Prostate gland (tissue), 2 donors: ENCODE measurements at regions not wholly inside any gene's neighbourhood (a gene's known extent, or its start where the extent isn't known, plus 50 kb on each side); places are given as distances from the start of the nearest gene placed in this dataset.

Experiments
- DNase-seq: peaks from one replicate; pipeline ENCODE4 v3.0.0-alpha.2; 2019; ENCODE audit warnings: low spot score
- H3K27ac ChIP-seq, 2 donors: fragments of 200-600 bp; sonication (generic); 2 replicates each; pipeline ENCODE4 v1.5.1; 2017 to 2019
- H3K27me3 ChIP-seq: fragments of 200-600 bp; sonication (generic); replicated peaks from 2 replicates; pipeline ENCODE4 v1.5.1; 2019; ENCODE audit not compliant: insufficient read depth
- H3K36me3 ChIP-seq, 2 donors: fragments of 200-600 bp; sonication (generic); 1 replicate in 1 of 2; 2 replicates in 1 of 2; pipeline versions ENCODE4 v1.5.1 to v1.8.1; 2017 to 2019
- H3K4me1 ChIP-seq: fragments of 200-600 bp; sonication (generic); replicated peaks from 2 replicates; pipeline ENCODE4 v1.5.1; 2019
- H3K4me3 ChIP-seq, 2 donors: fragments of 200-600 bp; sonication (generic); 2 replicates each; pipeline ENCODE4 v1.5.1; 2017 to 2019
- H3K9me3 ChIP-seq: fragments of 200-600 bp; sonication (generic); 2 replicates; pipeline ENCODE4 v1.5.1; 2017
- CTCF ChIP-seq, 4 experiments: fragments of 200-600 bp in 2 of 4; fragments of 450-650 bp in 2 of 4; sonication (generic) in 2 of 4; IDR thresholded peaks; 1 replicate in 3 of 4; 2 replicates in 1 of 4; pipeline ENCODE4 v1.5.1; 2016 to 2019; ENCODE audit warnings: antibody characterized with exemption in 4 of 4, mild to moderate bottlenecking in 2 of 4, moderate library complexity in 2 of 4
- POLR2A ChIP-seq: fragments of 450-650 bp; IDR thresholded peaks from one replicate; pipeline ENCODE4 v1.6.1; 2016; ENCODE audit warnings: antibody characterized with exemption, mild to moderate bottlenecking
- POLR2AphosphoS5 ChIP-seq: sonication (generic); formaldehyde crosslinking; IDR thresholded peaks from one replicate; pipeline ENCODE4 v1.6.1; 2017; ENCODE audit warnings: antibody characterized with exemption
- WGBS: methylation state at CpG from one replicate; pipeline ENCODE4 v1.1.5; 2018; 5-methylcytosine and 5-hydroxymethylcytosine counted together
- intact Hi-C: fragments of 100-400 bp; cut with DNase I; formaldehyde crosslinking; loops from one replicate; pipeline ENCODE4 v1.14.2; 2022

DNA sequence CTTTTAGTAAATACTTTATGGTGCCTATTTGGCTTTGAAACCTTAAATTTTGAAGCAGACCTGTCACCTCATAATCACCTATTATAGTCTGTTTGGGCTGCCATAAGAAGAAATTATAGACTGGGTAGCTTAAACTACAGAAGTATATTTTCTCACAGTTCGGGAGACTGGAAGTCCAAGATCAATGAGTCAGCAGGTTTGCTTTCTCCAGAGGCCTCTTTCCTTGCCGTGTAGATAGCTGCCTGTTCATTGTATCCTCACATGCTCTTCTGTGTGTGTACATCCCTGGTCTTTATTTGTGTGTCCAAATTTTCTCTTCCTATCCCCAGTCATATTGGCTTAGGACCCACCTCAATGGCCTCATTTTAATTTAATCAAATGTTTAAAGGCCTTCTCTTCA is 518.2 kb downstream of the ADGRL2 start:
- no peak for DNase-seq
- intact Hi-C loops = no loop called here
- Histone ChIP-seq H3K27ac (no peak overlapping the region), H3K27me3 (no peaks in the 10 kb centered on the region), H3K4me3 (no peak overlapping the region), H3K36me3 (no peaks in the 10 kb centered on the region), H3K9me3 (no peaks in the 10 kb centered on the region), H3K4me1 (no peaks in the 10 kb centered on the region)
- 95% methylated on average over 2 of the region's 2 CpGs for whole genome bisulfite sequencing
- TF ChIP-seq POLR2A (no peak), CTCF (IDR thresholded peaks at IDR 0.05) (no peak), POLR2AphosphoS5 (no peak)

- H3K36me3 ChIP-seq = no peaks in the 10 kb centered on the region
- no peak overlapping the region for H3K4me3 ChIP-seq
- H3K27me3 ChIP-seq = no peaks in the 10 kb centered on the region
- H3K9me3 ChIP-seq = no peaks in the 10 kb centered on the region
- intact Hi-C loops = no loop called here
- DNase-seq = no peak
- no peak overlapping the region for H3K27ac ChIP-seq
- H3K4me1 ChIP-seq = no peaks in the 10 kb centered on the region
- no peak for TF ChIP-seq POLR2AphosphoS5
Observed at GRCh38 chr1:82318265-82318664, 517.5 kb downstream of the ADGRL2 start.

GRCh38 chr1:82317671-82318070 is 516.9 kb downstream of the ADGRL2 start:
- no peak for DNase-seq
- H3K27me3 ChIP-seq = no peaks in the 10 kb centered on the region
- H3K4me3 ChIP-seq = no peak overlapping the region
- intact Hi-C loops = no loop called here
- no peaks in the 10 kb centered on the region for H3K36me3 ChIP-seq
- TF ChIP-seq POLR2AphosphoS5 = no peak
- no peak for TF ChIP-seq CTCF (IDR thresholded peaks at IDR 0.05)
- TF ChIP-seq POLR2A = no peak
- no peaks in the 10 kb centered on the region for H3K9me3 ChIP-seq
- WGBS = 94% methylated on average over 1 of the region's 1 CpG
- no peaks in the 10 kb centered on the region for H3K4me1 ChIP-seq
- H3K27ac ChIP-seq = no peak overlapping the region

- Histone ChIP-seq H3K36me3 (no peaks in the 10 kb centered on the region), H3K9me3 (no peaks in the 10 kb centered on the region), H3K27ac (no peak overlapping the region), H3K27me3 (no peaks in the 10 kb centered on the region), H3K4me3 (no peak overlapping the region), H3K4me1 (no peaks in the 10 kb centered on the region)
- intact Hi-C loops = no loop called here
- WGBS = 15% methylated on average over 2 of the region's 2 CpGs
- TF ChIP-seq POLR2AphosphoS5 (no peak), CTCF (IDR thresholded peaks at IDR 0.05) (no peak), POLR2A (no peak)
- no peak for DNase-seq
Observed at GRCh38 chr1:82299656-82300055, 498.9 kb downstream of the ADGRL2 start.

DNA sequence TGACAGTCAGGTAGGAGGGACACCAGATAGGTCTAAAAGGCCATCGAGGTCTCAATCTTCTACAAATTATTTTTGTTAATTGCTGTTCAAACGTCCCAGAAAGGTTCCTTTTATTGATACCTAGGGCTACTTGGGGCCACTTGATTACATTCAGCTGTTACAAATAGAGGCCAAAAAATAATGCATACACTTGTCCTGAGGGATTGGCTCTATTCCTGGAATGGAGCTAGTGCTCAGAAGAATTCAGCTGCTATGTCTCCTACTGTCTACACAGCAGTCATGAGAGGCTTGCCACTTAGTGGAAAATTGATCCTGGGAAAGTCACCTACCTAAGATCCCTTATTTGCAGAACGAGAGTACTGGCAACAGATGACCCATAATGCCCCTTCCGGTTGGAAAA is 498.3 kb downstream of the ADGRL2 start:
- Histone ChIP-seq H3K27me3 (no peaks in the 10 kb centered on the region), H3K4me3 (no peak overlapping the region), H3K4me1 (no peaks in the 10 kb centered on the region), H3K9me3 (no peaks in the 10 kb centered on the region), H3K36me3 (no peaks in the 10 kb centered on the region), H3K27ac (no peak overlapping the region)
- TF ChIP-seq POLR2AphosphoS5 = no peak
- TF ChIP-seq POLR2A = no peak
- no peak for TF ChIP-seq CTCF (IDR thresholded peaks at IDR 0.05)
- 28% methylated on average over 4 of the region's 4 CpGs for WGBS
- DNase-seq = no peak
- intact Hi-C loops = no loop called here
